HG03103 (cell line): ENCODE measurements at regions not wholly inside any gene's neighbourhood (a gene's known extent, or its start where the extent isn't known, plus 50 kb on each side); places are given as distances from the start of the nearest gene placed in this dataset.

Source experiments
- ATAC-seq: cut with Tn5 transposase; IDR thresholded peaks from one replicate; pipeline ENCODE4 v1.9.1; 2021; ENCODE audit warnings: low read depth; ENCODE audit not compliant: unreplicated experiment

DNA sequence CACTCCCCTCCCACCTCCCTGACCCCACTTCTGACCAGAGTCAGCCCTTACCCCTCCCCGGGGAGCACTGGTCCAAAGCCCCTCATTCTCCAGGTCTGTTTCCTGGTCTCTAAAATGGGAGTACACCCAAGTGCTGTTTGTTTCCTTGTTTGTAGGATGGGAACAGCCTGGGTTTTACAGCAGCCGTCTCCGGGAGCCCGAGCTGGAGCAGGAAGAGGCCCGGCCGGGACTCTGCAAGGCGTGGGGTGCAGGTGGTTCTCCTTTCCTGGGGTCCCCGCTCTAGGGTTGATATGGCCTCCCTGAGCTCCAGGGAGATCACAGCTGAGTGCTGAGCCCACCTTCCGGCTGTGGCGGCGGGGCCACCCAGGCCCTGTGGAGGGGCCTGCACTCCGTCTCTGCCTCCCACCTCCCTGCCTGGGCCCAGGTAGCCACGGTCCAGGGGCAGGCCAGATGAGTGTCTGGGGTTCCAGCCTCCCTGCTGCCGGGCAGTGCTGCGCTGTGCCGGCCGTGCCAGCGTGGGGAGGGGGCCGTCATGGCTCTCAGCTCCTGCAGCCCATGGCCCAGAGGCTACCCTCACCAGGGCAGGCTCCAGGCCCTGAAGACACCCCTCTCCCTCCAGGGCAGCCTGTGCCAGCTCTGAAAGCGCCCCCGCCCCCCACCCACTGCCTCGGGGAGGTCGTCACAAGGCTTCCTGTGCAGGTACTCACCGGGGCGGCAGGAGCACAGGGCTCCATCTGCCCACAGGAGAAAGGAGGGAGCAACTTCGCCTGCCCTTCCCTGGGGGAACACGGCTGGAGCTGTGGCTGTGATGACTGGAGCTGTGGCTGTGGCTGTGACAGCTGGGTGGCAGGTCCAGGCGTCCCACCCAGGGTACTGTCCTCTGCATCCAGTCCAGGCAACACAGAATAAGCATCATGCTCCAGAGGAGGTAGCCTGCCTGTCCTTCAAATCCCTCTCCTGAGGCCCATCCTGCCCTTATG is 98.8 kb downstream of the ADRA2C start:
- no peak for ATAC-seq

GRCh38 chr4:3865986-3866812 is 100.0 kb downstream of the ADRA2C start:
- no peak for ATAC-seq

GRCh38 chr4:3866813-3867129 is 100.6 kb downstream of the ADRA2C start:
- no peak for ATAC-seq

GRCh38 chr4:3867403-3868100 is 101.4 kb downstream of the ADRA2C start:
- ATAC-seq: no peak

DNA sequence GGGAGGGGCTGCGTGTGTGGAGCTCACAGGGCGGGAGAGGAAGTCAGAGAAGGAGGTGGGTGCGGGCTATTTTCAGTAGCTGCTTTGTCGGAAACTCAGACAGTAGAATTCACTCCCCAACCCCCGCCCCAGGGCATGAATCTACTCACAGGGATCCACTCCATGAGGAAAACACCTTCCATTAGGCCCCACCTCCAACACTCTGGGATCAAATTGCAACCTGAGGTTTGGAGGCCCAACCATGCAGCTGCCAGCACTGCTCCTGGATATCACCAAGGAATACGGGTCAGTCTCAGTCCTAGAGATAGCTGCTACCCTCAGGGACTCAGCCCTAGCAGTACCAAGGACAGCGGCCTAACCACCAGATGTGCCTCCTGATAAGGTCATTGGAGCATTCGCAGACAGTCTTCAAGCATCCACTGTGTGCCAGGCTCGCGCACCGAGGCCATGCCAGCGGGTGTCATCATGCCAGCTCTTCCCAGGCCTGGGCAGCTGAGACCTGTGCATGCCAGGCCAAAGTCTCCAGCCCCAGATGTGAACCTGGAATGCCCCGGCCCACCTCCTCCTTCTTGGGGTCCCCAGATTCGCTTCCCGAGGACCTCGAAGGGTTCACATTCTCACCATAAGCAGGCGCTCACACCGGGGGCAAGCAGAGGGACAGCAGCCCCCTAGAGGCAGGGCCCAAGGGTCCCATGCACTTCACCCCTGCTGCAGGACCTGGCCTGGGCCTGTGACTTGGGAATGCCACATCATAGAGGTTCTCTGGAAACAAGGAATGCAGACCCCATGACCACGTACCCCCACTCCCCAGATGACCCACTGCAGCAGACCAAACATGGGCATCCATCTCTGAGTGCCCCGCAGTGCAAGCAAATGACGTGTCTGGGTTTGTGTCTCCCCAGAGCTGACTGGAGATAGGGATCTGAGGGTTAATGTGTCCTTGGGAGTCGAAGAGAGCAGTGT is 102.3 kb downstream of the ADRA2C start:
- ATAC-seq: no peak

- no peak for ATAC-seq
Measured at GRCh38 chr4:3869174-3869572, 103.0 kb downstream of the ADRA2C start.

DNA sequence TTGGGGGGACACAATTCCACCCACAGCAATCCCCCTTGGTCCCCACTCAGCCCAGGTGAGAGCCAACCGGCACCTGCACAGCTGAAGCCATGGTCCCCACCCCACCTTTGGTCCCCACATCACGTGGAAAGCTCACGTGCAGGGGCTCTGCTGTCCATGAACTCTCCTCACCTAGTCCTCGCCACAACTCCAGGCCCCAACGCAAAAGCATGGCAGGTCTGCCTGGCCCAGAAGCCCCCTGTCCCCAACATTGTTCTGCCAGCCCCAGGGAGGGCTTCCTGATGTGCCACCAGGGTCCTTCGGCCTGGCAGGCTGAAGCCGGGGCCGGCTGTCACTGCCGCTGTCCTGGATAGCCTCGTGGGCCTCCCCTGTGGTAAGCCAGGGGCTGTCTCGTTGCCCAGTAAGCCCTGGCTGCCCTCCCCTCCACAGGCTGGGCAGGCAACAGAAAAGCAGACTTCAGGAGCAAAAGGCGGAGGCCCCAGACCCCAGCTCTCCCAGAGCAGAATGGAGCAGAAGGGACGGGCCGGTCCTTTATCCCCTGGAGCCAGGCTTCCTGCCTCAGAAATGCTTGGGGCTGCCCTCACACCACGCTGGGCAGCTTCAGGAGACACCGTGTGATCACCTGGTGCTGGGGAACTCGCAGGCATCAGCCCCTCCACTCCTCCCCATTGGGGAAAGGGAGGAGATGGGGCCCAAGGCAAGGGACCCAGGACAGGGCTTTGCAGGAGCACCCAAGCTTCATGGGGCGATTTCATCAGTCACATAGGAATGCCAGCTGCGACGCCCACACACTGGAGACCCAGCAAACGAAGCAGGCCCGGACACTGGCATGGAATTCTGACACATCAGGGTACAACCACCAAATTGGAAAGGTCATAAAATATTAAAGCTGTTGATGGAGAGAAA is 103.7 kb downstream of the ADRA2C start:
- no peak for ATAC-seq

GRCh38 chr4:3870567-3870962 is 104.4 kb downstream of the ADRA2C start:
- ATAC-seq: no peak

GRCh38 chr4:3871181-3871852 is 105.1 kb downstream of the ADRA2C start:
- no peak for ATAC-seq

GRCh38 chr4:3871881-3872833 is 106.0 kb downstream of the ADRA2C start:
- no peak for ATAC-seq

- ATAC-seq: no peak
Measured at GRCh38 chr4:3872834-3873313, 106.7 kb downstream of the ADRA2C start.

DNA sequence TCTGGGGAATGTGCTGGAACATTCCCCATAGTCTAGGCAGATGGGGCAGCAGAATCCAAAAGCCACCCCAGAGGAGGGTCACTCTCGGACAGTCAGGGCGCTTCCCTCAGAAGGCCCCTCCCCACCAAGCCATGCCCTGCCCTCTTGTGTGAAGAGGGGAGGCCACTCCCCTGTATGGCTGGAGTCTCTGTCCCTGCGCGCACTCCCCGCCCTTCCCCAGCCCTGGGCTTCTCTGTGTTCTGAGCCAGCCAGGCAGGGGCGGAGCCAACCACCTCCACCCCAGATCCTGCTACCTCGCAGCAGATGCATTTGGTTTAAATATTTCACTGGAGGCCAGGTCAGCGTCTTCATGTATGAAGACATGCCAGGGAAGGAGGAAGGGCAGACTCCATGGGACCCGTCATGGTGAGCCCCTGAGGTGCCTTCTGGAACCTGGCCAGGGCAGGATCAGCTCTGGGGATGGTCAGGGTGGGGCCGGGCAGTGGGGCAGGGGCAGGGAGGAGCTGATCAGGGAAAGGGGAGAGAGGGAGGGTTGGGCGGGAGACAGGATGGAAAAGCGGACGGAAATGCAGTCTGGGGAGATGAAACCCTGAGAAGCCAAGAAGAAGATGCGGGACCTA is 107.3 kb downstream of the ADRA2C start:
- ATAC-seq: no peak

DNA sequence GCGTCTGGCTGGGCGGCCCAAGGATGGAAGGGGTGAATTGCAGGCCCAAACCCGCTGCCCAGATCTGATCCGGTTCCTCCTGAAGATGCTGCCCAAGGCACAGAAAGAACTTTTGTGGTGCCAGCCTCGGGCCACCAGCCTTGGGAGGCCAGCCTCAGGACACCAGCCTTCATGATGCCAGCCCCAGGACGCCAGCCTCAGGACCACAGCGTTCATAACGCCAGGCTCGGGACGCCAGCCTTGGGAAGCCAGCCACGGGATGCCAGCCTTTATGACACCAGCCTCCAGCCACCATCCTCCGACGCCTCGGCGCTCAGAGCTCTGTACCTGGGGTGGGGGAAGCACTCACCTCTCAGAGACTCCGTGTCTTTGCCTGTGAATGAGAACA is 107.8 kb downstream of the ADRA2C start:
- ATAC-seq: no peak

DNA sequence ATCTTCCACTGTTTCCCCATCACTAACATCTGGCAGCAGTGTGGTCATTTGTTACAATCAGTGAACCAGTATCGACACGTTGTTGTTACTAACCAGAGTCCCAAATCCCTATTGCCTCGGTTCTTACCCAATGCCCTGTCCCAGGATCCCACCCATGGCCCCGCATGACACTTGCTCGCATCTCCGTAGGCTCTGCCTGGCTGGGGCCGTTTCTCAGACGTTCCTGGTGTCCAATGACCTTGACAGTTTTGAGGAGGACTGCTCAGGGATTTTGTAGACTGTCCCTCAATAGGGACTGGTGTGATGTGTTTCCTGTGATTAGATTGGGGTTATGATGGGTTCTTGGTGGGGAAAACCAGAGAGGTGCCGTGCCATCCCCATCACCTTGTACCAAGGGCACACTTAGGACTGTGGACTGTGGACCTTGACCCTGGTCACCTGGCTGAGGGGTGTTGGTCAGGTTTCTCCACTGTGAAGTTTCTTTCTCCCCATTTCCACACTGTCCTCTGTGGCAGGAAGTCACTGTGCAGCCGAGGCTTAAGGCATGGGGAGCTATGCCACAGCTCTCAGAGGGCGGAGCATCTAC is 108.4 kb downstream of the ADRA2C start:
- ATAC-seq: no peak

GRCh38 chr4:3875466-3875865 is 109.3 kb downstream of the ADRA2C start:
- no peak for ATAC-seq
